NCI-H128 (cell line): ENCODE measurements at regions not wholly inside any gene's neighbourhood (a gene's known extent, or its start where the extent isn't known, plus 50 kb on each side); places are given as distances from the start of the nearest gene placed in this dataset.
A peak's percentile ranks its signal among the peaks of the same experiment; 100 is the strongest.
"Not testable (repeated sequence)": the region's sequence is repeated elsewhere in the genome, so short reads cannot be mapped to it uniquely, and the experiment has no call there.

Source experiments
- DNase-seq: peaks from one replicate; lab custom pipeline; 2025; ENCODE audit not compliant: unreplicated experiment; lab: John Stamatoyannopoulos, UW

- no peak for DNase-seq
These were observed 64.7 kb downstream of the KLF15 start for GRCh38 chr3:126292318-126293070.

DNA sequence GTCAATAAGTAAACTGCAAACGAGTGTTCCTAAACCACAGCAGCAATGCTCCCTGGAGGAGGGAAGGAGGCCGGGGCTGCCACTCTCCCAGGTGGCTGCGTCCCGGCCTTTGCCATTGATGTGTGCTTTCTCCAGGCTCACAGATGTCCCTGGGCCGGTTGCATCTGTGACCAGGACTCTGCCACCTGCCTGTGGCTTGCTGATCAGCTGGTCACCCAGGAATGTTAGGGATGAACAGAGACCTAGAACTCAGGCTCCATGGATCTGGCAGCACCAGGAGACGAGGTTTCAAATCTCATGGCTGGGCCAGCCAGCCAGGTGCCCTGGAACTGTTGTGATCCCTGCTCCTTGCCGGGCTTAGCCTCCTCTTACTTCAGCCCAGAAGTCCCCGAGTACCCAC lies 65.7 kb downstream of the KLF15 start:
- no peak for DNase-seq

DNA sequence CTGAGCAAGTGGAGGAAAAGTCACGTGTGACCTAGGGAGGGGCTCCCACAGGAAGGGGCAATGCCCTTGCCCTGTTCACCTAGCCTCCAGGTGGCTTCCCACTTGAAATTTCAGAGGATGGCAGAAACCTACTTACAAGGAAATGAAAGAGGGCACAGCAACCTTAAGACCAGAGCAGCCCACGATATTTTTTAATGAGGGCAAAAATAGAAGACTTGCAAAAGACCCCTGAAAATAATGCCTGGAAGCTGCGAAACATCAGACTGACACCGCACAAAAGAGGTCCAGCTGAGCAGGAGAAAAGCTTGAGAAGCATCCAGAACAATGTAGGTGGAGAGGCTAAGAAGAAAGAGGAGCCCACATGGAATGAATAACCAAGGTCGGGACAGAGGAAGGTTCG lies 66.1 kb downstream of the KLF15 start:
- no peak for DNase-seq

DNA sequence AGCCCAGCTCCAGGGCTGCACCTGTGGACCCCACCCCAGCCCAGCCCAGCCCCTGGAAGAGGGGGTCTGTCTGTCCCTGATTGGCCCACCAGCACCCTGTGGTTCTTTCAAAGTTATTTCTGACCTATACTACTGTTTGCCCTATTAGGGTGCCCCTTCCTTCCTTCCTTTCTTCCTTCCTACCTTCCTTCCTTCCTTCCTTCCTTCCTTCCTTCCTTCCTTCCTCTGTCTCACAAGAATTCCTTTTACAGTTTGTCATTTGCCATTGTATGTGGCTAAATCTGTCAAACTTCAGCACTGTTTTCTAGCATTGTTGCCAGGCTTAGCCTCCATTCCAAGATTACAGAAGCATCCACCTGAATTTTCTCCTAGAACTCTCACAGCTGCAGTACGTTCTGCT lies 66.9 kb downstream of the KLF15 start:
- no peak for DNase-seq

- DNase-seq = no peak
These were observed 68.1 kb downstream of the KLF15 start for GRCh38 chr3:126289096-126289495.

DNA sequence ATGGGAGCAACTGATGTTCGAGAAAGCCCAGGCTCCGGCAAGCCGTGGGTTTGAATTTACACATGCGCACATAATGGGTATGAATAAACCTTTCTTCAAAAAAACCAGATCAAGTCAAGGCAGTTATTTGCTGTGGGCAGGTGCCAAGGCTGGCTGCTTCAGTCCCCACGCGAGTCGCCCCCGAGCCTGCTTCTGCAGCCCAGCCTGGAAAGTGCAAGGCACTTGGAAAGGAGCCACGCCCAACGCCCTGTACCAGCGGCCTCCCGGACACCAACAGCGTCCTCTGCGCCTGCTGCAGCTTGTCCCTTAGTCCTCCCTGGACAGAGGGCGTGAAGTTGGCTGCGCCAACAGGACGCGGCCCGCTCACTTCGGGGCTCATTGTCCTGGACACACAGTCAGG lies 68.9 kb downstream of the KLF15 start:
- DNase-seq = no peak

GRCh38 chr3:126287536-126288241 lies 69.5 kb downstream of the KLF15 start:
- DNase-seq = peak; percentile 37

DNA sequence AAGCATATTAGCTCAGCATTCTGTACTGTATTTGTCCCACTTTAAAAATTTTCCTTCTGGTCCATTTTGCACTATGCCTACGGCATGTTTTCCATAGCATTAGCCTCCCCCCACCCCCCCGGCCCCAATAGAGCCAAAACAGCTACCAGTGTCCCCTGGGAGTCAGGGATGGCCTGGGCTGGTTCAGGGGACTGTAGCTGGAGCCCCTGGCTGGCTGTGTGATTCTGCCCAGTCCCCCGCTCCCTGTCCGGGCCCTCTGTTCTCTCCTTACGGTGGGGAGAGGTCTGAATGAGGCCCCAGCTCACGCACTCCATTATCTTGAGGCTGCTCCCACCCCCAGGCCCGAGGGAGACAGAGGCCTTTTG lies 70.1 kb downstream of the KLF15 start:
- no peak for DNase-seq

DNA sequence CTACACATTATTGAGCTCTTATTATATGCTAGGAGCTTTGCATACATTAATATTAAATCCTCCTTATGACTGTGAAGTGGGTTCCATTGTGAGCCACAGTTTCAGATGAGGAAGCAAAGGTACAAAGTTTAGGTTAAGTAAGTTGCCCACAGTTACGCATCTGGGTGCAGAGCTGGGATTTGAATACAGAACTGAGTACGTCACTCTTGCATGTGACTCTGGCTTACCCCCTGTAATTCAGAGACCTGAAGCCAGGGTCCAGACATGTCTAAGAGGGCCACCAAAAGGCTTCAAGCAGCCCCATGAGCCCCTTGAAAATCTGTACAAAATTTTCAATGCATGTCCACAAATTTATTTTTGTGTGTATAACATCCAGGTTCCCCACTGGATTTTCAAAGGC lies 71.8 kb downstream of the KLF15 start:
- DNase-seq = no peak

DNA sequence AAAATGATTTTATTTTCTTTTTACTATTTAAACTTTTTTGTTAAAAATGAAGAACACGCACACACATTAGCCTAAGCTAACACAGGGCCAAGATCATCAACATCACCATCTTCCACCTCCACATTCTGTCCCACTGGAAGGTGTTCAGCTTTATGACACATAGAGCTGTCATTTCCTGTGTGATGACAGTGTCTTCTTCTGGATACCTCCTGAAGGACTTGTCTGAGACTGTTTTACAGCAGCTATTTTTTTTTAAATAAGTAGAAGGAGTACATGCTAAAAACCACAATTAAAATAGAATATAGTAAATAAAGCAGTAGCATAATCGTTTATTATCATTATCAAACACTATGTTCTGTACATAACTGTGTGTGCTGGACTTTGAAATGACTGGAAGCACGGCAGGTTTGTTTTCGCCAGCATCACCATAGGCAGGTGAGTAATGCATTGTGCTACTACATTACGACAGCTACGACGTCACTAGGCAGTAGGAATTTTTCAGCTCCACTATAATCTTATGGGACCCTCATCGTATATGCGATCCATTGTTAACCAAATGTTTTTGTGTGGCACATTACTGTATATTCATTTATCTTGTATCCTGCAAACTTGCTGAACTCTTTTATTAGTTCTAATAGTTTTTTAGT lies 72.8 kb downstream of the KLF15 start:
- no peak for DNase-seq

GRCh38 chr3:126283651-126284050 lies 73.6 kb downstream of the KLF15 start:
- not testable (repeated sequence) for DNase-seq

DNA sequence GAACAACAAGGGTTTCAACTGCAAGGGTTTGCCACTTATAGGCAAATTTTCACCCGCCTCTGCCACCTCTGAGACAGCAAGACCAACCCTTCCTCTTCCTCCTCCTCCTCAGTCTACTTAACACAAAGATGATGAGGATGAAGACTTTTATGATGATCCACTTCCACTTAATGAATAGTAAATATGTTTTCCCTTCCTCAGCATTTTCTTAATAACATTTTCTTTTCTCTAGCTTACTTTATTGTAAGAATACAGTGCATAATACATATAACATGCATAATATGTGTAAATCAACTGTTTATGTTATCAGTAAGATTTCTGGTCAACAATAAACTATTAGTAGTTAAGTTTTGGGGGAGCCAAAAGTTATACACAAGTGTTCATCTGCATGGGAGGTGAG lies 77.4 kb downstream of the KLF15 start:
- no peak for DNase-seq

- no peak for DNase-seq
These were observed 79.4 kb downstream of the KLF15 start for GRCh38 chr3:126277629-126278378.

- no peak for DNase-seq
These were observed 81.6 kb downstream of the KLF15 start for GRCh38 chr3:126275620-126275904.

DNA sequence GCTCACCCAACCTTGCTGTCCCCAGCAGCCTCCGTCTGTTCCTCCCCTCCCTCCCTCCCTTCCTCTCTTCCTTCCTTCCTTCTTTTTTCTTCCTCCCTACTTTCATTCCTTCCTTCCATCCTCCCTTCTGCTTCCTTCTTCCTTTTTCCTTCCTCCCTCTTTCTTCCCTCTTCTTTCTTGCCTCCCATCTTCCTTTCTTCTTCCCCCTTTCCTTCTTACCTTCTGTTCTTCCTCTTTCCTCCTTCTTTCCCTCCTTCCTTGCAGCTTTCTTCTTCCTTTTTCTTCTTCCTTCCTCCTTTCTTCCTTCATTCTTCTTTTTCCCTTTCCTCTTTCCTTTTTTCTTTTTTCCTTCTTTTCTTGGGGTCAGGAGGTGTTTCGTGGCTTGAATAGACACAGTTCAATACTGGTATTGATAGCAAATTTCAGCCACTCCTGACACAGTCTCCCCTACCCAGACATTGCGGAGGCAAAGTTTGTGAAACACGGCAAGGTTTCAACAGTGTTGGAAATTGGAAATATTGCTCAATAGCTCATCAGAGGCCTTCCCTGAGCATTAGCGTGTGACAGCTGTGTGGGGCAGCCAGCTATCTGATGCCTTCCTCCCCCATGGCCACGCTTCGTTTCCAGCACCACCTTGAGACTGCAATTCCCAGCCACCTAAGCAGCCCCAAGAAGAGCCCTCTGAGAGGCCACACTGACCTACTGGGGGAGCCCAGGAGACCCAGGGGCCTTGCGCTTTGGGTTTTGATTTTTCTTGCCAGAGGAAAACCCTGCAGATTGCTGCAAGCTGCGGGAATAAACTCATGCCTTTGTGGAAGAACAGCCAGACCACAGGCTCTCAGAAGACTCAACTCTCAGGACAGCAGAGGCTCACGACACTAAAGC lies 82.2 kb downstream of the KLF15 start:
- no peak for DNase-seq

DNA sequence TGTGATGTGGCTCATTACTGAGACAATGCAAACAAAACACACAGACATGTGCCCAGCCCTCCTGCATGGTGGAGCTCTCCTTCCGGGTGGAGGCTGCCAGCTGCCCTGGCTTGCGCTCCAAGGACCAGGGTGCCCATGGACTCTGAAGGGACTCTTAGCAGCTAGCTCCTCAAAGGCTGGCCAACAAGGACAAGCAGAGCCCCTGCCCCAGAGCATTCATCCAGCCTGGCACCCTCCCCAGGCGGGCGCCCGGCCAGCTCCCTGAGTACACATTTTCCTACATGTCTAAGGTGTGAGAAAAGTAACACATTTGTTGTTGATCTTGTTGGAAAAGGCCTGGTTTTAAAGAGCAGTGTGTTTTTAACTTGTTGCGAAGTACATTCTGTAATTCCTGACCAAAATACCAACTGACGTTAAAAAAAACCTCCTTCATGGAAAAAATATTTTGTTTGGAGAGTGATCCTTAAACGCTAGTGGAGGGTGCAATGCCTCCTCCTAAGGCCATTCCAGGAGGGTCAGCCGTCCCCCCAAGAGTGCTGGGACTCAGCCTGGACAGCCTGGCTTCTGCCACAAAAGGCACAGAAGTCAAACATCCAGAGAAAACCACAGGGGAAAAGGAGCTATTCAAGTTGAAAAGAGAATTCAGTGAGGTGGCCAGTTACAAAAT lies 86.9 kb downstream of the KLF15 start:
- no peak for DNase-seq

GRCh38 chr3:126269354-126269753 lies 87.9 kb downstream of the KLF15 start:
- DNase-seq = no peak

DNA sequence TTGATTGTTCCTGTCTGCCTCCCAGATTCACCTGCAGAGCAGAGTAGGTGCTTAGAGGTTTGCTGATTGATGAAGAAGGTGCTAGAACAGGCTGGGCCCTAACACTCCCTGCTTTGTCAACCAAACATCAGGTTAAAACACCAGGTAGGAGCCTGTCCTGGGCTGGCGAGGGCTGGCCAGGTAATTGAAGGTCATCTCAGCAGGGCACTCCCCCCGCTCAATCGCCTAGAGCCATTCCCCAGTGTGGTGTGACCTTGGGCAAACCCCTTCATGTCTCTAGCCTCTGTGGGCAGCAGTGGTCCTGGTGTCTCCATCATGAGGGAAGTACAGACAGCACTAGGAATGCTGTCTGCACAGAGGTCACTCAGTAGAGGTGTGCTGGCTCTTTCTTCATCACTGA lies 88.3 kb downstream of the KLF15 start:
- no peak for DNase-seq

DNA sequence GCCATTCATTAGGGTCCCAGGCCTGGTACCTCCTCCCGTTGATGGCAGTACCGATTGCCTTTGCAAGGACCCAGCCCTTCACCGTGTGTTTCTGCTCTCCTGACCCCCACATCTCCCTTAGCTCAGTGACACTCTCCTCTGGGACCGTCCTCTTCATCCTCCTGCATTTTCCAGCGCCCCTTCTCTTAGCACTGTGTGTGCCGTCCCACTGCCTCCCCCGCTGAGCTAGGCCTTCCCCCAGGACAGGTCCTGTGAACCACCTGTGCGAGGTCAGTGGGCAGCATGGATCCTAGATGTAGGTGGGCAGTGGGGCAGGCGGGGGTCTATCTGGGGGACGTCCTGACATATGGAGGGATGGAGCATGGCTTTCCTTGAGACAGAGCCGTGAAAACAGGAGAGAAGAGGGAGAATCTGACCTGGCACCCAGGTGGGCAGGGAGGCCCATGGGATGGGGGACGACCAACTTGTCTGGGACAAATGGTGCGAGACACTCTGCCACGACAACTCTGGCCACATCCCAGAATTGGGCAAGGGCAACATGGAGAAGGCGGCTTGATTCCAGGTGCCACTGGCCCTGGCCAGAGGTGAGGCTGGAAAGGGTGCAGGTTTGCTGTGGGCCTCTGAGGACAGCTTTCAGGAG lies 87.7 kb upstream of the ALDH1L1 start:
- no peak for DNase-seq
